ENCODE measurements at regions not wholly inside any gene's neighbourhood (a gene's known extent, or its start where the extent isn't known, plus 50 kb on each side); places are given as distances from the start of the nearest gene placed in this dataset.

DNA sequence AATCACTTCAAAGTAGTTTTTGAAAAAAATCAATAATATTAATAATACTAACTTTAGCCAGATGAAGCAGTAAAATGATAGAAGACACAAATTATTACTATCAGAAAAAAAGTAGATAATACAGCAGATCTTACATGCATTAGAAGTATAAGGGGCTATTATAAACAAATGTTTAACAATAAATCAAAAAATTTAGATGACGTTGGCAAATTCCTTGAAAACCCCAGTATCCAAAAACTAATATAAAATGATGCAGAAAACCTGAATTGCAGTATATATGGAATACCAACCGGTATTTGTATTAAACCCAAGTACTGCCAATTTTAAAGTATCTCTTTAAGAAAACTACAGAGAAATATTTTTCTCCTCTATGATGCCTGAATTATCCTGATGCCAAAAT, 573.3 kb upstream of the CTNND2 start:
- TF ChIP-seq POLR2AphosphoS5 (IDR thresholded peaks at IDR 0.05; ENCODE audit: low read depth, low read length) = no peak
- TF ChIP-seq CBX8 (IDR thresholded peaks at IDR 0.05; ENCODE audit: borderline replicate concordance, low read depth, low read length) = no peak

All from H1 (cell line).